Epithelial cell of prostate (primary cell): ENCODE measurements at regions not wholly inside any gene's neighbourhood (a gene's known extent, or its start where the extent isn't known, plus 50 kb on each side); places are given as distances from the start of the nearest gene placed in this dataset.

ENCODE experiments used
- DNase-seq: peaks from one replicate; pipeline ENCODE4 v3.0.0-alpha.2; 2011; ENCODE audit warnings: low read depth, low spot score
- H3K27ac ChIP-seq: fragments of 450-650 bp; 2 replicates; pipeline ENCODE4 v1.5.1; 2017; ENCODE audit warnings: mild to moderate bottlenecking

DNA sequence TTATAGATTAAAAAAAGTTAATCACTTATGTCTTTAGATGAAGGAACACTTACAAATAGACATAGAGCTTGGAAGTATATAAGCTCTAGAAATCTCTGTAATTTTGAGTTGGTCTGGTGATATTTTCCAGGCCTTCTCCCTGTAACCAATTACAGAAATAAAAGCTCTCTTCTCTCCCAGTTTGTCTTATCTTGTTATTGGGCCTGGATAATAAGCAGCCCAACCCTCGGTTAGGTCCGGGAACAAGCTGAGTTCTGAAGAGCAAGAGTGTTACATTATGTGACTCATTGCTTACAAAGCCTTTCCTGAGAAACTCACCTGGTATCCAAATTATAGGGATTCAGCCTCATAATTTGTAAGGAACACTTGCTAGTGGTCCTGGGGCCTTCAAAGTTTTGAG is 1146.2 kb downstream of the CDH9 start:
- H3K27ac ChIP-seq: no peak overlapping the region
- DNase-seq: no peak

DNA sequence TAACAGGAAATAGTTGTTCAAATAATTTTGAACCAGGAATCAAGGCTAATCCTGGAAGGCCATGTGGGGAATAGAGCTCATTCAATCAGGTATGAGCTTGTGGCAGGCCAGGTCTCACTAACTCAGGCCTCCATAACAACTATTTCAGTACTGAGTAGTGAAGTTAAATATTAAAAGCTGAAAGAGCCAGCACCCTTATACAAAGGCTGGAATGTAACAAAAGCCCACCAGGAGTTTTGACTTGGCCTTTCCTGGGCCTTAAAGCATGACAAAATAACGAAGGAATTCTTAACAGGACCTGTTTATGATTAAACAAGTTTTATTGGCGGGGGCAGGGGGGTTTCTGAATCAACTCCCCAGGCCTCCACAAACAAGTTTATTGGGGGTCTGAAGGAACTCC is 1146.7 kb downstream of the CDH9 start:
- DNase-seq: no peak
- H3K27ac ChIP-seq: no peak overlapping the region

DNA sequence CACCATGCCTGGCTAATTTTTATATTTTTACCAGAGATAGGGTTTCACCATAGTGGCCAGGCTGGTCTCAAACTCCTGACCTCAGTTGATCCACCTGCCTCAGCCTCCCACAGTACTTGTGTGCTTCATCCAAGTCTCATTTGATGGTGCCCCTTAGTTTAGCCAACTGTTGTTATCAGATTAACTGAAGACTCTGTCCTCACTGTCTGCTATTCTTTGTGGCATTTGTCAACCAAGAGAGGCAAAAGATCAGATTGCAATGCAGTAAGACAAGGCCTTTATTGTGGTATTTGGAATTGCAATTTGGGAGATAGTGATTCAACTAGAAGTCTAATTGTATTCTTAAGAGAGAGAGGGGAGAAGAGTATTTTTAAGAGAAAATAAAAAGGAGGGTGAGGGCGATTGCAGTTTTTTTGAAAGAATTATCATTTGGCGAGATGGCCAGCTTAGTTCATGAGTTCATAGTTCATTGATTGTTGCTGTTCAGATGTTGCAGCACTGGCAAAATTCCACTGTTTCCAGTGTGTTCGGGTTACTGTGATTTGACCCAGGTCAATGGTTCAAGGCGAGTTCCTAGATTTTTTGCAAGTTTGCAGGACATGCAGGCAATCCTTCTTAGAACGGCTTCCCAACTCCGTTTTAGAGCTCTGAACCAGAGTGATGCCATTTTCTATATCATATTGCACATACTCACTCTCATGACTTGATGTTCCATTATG is 1156.9 kb downstream of the CDH9 start:
- no peak for DNase-seq

DNA sequence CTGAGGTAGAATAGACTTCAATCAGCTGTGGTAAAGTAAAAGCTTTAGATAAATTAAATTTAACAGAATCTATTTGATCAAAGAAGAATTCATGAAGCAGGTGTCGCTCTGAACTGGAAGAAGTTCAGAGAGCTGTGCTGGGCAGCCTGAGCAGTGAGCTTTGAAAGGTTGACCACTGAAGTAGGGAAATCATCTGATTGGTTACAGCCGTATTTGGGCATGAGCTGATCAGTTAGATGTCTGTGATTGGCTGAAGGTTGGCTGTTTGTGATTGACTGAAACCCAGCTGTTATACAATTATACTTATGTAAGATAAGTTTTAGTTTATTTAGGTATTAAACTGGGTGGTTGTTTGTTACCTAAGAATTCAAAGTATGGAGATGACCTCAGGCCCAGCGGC is 1174.6 kb downstream of the CDH9 start:
- no peak for DNase-seq
- no peak overlapping the region for H3K27ac ChIP-seq

More for the DNA sequence above, 1156.9 kb downstream of the CDH9 start:
- no peak overlapping the region for H3K27ac ChIP-seq

DNA sequence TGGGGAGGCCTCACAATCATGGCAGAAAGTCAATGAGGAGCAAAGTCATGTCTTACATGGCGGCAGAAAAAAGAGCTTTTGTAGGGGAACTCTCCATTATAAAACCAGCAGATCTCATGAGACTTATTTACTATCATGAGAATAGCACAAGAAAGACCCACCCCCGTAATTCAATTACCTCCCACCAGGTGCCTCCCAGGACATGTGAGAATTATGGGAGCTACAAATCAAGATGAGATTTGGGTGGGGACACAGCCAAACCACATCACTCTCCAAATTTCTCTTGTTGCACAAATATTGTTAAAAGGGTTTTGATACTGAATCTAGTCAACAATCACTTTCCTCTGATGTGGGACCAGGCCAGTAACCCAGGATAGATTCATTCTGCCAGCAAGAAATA is 1176.1 kb downstream of the CDH9 start:
- DNase-seq: no peak
- H3K27ac ChIP-seq: no peak overlapping the region

DNA sequence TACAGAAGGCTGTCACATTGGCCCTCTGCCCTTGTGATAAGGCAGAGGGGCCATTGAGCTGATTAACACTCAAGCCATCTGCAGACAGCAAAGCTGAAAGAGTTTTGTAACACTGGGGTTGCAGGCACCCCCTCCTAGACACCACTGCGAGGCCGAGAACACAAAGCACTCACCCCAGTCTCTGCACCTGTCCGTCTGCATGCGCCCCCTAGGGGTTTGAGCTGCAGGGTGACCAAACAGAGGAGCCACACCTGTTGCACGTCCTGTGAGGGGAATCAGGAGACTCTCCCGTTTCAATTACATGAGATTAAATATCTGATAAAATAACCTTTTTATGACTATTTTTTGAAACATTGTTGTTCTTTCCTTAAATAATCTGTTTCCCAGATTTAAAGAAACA is 1180.4 kb downstream of the CDH9 start:
- no peak for DNase-seq
- no peak overlapping the region for H3K27ac ChIP-seq

DNA sequence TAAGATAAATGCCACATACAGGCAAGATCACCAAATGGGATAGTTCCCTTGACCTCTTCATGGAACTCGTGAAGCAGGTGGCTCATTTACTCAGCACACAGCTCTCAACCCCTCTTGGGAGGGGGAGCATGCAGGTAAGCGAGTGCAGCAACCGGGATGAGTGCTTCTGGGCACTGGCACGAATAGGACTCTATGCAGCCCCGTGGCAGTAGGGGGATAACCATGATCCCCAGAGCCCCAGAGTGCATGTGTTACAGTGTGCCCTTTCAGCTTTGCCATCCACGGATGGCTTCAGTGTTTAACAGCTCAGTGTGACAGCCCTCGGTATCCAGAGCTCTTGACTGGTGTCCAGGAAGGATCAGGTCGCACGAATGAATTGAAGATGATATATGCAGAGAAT is 1187.1 kb downstream of the CDH9 start:
- no peak for DNase-seq
- no peak overlapping the region for H3K27ac ChIP-seq

DNA sequence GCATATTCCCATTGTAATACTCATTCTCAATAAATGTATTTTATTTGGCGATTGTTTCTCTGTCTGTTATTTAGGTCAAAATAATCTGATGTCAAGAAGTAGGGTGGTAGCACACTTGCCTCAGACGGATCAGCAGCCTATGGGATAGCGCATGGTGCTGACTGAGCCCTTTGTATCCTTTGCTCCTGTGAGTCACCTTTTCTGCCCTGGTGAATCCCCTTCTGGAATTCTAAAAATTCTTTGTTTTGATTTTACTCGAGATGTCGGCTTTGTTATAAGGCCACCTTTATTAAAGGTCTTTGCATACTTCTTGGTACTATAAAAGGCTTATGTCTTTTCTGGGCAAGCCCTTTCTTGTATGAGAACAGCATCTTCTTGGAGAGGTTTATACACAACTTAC is 1187.8 kb downstream of the CDH9 start:
- H3K27ac ChIP-seq: no peak overlapping the region
- DNase-seq: peak; percentile 2

DNA sequence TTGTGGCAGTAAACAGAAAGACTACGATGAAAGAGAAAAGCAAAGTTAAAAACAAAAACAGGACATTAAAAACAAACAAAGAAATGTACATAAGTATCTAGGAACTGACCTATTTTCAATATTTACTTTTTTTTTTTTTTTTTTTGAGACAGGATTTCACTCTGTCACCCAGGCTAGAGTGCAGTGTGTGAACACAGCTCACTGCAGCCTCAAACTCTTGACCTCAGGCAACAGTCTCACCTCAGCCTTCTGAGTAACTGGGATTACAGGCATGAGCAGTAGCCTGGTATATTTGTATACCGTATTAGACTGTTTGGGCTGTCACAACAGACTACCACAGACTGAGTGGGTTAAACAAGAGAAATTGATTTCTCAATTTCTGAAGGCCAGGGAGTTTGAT is 1189.1 kb downstream of the CDH9 start:
- no peak overlapping the region for H3K27ac ChIP-seq
- DNase-seq: no peak

DNA sequence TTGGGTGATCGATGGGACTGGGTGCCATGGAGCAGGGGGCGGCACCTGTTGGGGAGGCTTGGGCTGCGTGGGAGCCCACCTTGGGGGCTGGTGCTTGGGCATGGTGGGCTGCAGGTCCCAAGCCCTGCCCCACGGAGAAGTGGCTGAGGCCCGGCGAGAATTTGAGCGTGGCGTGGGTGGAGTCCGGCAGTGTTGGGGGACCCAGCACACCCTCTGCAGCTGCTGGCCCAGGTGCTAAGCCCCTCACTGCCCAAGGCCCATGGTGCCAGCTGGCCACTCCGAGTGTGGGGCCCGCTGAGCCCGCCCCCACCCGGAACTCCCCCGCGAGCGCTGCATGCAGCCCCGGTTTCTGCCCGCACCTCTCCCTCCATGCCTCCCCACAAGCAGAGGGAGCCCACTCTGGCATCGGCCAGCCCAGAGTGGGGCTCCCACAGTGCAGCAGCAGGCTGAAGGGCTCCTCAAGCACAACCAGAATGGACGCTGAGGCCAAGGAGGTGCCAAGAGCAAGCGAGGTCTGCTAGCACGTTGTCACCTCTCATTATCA is 1178.6 kb upstream of the CDH10 start:
- H3K27ac ChIP-seq: no peak overlapping the region
- no peak for DNase-seq
